Activated CD4-positive, alpha-beta memory T cell treated with anti-CD3 and anti-CD28 coated beads for 36 hours (primary cell): ENCODE measurements at regions not wholly inside any gene's neighbourhood (a gene's known extent, or its start where the extent isn't known, plus 50 kb on each side); places are given as distances from the start of the nearest gene placed in this dataset.

Experiments used
- CTCF ChIA-PET: fragments of 350-600 bp; sonication (Branson Sonifier 250); formaldehyde crosslinking; loops from one replicate; lab custom pipeline; 2021; ENCODE audit warnings: antibody characterized with exemption, inconsistent platforms; lab: Charles Lee
- POLR2A ChIA-PET: fragments of 350-600 bp; sonication (Branson Sonifier 250); formaldehyde crosslinking; loops from one replicate; lab custom pipeline; 2021; ENCODE audit warnings: antibody characterized with exemption; lab: Charles Lee
- DNase-seq: peaks from one replicate; pipeline ENCODE4 v3.0.0-alpha.2; 2020
- H3K27ac Mint-ChIP-seq: one replicate; pipeline ENCODE4 v1.8.0; 2021; ENCODE audit warnings: mixed read lengths
- H3K27me3 Mint-ChIP-seq: one replicate; pipeline ENCODE4 v1.8.0; 2021; ENCODE audit warnings: mixed read lengths
- H3K36me3 Mint-ChIP-seq: one replicate; pipeline ENCODE4 v1.8.0; 2021; ENCODE audit warnings: mixed read lengths
- H3K4me1 Mint-ChIP-seq: one replicate; pipeline ENCODE4 v1.8.0; 2021; ENCODE audit warnings: low read depth, mixed read lengths
- H3K4me3 Mint-ChIP-seq: one replicate; pipeline ENCODE4 v1.8.0; 2021; ENCODE audit warnings: mild to moderate bottlenecking, mixed read lengths
- H3K9me3 Mint-ChIP-seq: one replicate; pipeline ENCODE4 v1.8.0; 2021; ENCODE audit warnings: mixed read lengths
- intact Hi-C: fragments of 100-400 bp; cut with micrococcal nuclease; formaldehyde crosslinking; loops from one replicate; pipeline ENCODE4 v1.15.1; 2023

DNA sequence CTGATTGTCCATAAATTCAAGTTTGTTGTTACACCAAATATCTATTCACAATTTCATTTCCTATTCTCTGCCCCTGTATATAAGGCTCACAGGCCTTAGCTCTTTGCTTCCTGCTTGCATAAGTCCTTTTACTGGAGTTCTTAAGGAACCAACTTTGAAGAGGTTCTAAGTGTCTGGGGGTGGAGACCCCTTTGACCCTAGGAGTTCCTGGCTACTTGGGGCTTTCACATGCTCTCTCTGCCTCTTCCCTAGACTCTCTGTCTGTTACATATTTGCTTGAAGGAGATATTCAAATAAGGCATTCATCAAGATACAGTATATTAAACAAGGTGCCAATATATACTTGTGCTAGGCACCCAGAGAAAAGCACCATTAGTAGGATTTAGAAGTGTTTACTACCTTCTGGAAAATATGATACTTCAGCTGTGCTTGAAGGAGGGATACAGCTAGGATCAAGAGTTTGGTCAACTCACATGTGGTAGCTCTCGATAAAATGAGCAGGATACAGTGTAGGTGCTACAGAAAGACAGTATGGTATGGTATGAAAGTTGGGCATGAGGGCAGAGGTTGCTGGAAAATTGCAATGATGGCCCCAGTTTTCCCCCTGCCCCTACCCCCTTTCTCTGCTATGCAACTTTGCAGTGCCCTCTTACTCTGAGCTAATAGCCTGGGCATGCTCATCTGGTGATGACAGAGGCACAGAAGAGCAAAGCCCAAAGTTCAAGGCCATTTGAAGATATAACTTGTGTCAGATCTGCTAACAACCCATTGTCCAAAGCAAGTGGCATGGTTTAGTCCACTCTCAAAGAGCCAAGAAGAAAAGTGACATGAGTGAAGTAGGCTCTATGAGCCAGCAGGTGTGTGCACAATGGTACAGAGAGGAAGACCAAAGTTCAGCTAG lies 107.6 kb upstream of the CPEB2 start:
- Mint-ChIP-seq H3K9me3 (no peaks in the 10 kb centered on the region), H3K36me3 (no peaks in the 10 kb centered on the region), H3K4me3 (no peak overlapping the region), H3K4me1 (no peaks in the 10 kb centered on the region), H3K27me3 (no peaks in the 10 kb centered on the region), H3K27ac (no peak overlapping the region)
- ChIA-PET POLR2A (no interaction called here), CTCF (no interaction called here)
- intact Hi-C loops: no loop called here
- no peak for DNase-seq

- Mint-ChIP-seq H3K27ac (no peak overlapping the region), H3K4me3 (no peak overlapping the region), H3K9me3 (no peaks in the 10 kb centered on the region), H3K4me1 (no peaks in the 10 kb centered on the region), H3K27me3 (no peaks in the 10 kb centered on the region), H3K36me3 (no peaks in the 10 kb centered on the region)
- DNase-seq: no peak
- intact Hi-C loops: no loop called here
- ChIA-PET CTCF (interaction anchor here (0.6 kb wide), 1 partner anchor 130 kb away, joined by 4 read pairs; no protein-coding TSS in a partner anchor), POLR2A (no interaction called here)
Measured at GRCh38 chr4:14896656-14897175, 105.6 kb upstream of the CPEB2 start.

DNA sequence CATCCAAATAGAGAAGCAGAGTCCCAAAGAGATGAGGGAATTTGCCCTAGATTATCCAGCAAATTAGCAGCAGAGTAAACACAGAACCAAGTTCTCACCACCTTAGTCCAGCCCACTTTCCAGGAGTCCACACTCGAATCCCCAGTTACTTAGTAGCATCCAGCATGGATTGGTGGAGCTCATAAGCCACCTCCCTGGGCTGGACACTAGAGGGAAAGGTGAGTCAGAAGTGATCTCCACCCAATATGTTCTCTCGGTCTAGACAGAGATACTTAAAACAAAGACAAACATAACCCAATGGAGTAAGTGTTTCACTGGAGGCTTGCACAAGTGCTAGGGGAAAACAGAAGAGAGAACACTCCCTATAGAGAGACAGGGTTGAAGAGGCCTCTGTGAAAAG lies 105.1 kb upstream of the CPEB2 start:
- Mint-ChIP-seq H3K36me3 (no peaks in the 10 kb centered on the region), H3K9me3 (no peaks in the 10 kb centered on the region), H3K27me3 (no peaks in the 10 kb centered on the region), H3K27ac (no peak overlapping the region), H3K4me3 (no peak overlapping the region), H3K4me1 (no peaks in the 10 kb centered on the region)
- DNase-seq: no peak
- intact Hi-C loops: no loop called here
- ChIA-PET CTCF (no interaction called here), POLR2A (no interaction called here)

DNA sequence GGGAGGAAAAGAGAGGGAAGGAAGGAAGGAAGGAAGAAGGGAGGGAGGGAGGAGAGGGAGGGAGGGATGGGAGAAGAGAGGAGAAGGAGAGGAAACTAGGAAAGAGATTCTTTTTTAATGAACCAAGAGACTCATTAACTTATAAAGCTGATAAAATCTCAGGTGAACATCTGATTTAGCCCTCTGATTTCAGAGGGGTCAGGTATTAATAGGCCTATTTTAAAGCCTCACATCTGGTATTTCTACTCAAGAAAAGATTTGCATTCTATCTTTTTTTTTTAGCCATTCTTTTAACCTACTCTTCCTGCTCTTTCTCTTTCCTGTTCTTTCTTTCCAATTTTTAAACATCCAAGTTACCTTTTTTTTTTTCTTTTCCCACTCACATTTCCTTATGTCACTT lies 103.3 kb upstream of the CPEB2 start:
- intact Hi-C loops: no loop called here
- no peak overlapping the region for H3K27ac Mint-ChIP-seq
- ChIA-PET CTCF (no interaction called here), POLR2A (no interaction called here)
- no peaks in the 10 kb centered on the region for H3K36me3 Mint-ChIP-seq
- DNase-seq: no peak
- H3K9me3 Mint-ChIP-seq: no peaks in the 10 kb centered on the region
- H3K4me3 Mint-ChIP-seq: no peak overlapping the region
- H3K4me1 Mint-ChIP-seq: no peaks in the 10 kb centered on the region
- H3K27me3 Mint-ChIP-seq: no peaks in the 10 kb centered on the region

DNA sequence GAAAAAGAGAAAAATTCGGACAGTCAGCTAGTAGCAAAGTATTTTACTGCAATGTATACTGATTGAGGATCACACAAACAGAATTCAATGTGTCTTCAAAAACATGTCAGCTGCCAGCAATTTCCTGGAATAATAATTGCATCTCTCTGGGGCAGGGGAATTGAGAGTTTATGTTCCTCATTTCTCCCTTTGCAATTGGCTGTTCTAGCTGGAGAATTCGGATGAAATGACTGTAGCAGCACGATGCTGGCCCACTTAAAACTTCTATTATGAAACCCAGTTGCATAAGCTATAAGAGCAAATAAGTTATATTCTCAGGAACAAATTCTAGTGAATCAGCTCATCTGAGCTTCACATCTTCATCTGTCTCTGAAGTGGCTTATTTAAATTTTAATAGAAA lies 99.9 kb upstream of the CPEB2 start:
- no peaks in the 10 kb centered on the region for H3K4me1 Mint-ChIP-seq
- DNase-seq: no peak
- intact Hi-C loops: no loop called here
- POLR2A ChIA-PET: no interaction called here
- CTCF ChIA-PET: no interaction called here
- H3K27me3 Mint-ChIP-seq: no peaks in the 10 kb centered on the region
- H3K9me3 Mint-ChIP-seq: no peaks in the 10 kb centered on the region
- H3K36me3 Mint-ChIP-seq: no peaks in the 10 kb centered on the region
- no peak overlapping the region for H3K27ac Mint-ChIP-seq
- no peak overlapping the region for H3K4me3 Mint-ChIP-seq

DNA sequence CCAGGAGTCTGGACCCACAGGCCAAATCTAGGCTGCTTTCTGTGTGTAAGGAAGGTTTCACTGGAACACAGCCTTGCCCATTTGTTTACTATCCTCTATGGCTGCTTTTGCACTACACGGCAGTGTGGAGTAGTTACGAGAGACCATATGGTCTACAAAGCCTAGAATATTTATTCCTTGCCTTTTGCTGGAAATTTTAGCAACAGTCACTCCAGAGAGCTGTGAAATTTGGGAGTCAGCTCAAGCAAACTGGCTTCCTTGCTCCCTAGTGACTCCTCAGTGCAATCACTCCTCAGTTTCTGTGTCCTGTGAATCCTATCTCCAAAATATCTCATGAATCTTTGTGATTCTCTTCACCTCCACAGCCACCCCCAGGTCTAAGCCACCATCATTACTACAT lies 99.0 kb upstream of the CPEB2 start:
- H3K27ac Mint-ChIP-seq: no peak overlapping the region
- DNase-seq: no peak
- intact Hi-C loops: no loop called here
- H3K4me3 Mint-ChIP-seq: no peak overlapping the region
- no peaks in the 10 kb centered on the region for H3K9me3 Mint-ChIP-seq
- H3K36me3 Mint-ChIP-seq: no peaks in the 10 kb centered on the region
- H3K4me1 Mint-ChIP-seq: no peaks in the 10 kb centered on the region
- no peaks in the 10 kb centered on the region for H3K27me3 Mint-ChIP-seq
- ChIA-PET CTCF (no interaction called here), POLR2A (no interaction called here)

DNA sequence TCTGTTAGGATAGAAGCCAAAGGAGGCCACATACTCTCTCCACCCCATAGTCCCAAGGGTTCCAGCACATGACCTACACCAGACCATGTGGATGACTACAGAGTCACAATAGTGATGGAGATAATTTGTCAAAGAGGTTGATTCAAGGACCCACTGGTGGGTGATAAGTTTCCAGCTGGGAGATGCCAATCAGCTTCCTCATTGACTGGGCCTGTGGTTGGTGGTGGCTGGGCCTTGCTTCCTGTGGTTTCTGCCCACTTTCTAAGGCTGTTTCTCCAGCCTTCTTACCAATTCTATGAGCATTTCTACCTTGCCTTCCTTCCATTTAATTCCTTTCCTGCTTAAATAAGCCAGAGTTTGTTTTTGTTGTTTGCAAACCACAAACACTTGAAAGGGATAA lies 95.5 kb upstream of the CPEB2 start:
- no peaks in the 10 kb centered on the region for H3K4me1 Mint-ChIP-seq
- peaks cover 18% of the 10 kb centered on the region for H3K27me3 Mint-ChIP-seq
- H3K9me3 Mint-ChIP-seq: no peaks in the 10 kb centered on the region
- ChIA-PET POLR2A (no interaction called here), CTCF (no interaction called here)
- no peak overlapping the region for H3K27ac Mint-ChIP-seq
- peak; percentile 15 for DNase-seq
- H3K4me3 Mint-ChIP-seq: no peak overlapping the region
- intact Hi-C loops: no loop called here
- no peaks in the 10 kb centered on the region for H3K36me3 Mint-ChIP-seq

DNA sequence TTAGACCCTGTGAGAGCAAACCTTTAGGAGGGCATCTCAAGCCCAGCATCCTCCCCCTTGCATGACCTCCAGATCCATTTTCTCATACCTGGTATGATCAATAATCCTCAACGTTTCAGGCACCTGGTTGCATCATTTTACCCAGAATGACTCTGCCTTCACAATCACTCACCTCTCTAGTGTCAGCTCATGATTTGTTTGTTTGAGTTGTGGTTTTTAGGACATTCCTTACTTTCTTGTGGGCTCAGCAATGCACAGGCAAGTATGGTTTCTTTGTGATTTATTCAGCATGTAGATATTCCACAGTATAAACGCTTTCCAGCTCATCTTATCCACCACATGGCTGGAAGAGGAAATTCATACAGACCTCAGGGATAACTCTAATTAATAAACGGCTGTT lies 93.6 kb upstream of the CPEB2 start:
- H3K4me1 Mint-ChIP-seq: no peaks in the 10 kb centered on the region
- no peak overlapping the region for H3K4me3 Mint-ChIP-seq
- H3K27me3 Mint-ChIP-seq: peaks cover 18% of the 10 kb centered on the region
- no peaks in the 10 kb centered on the region for H3K36me3 Mint-ChIP-seq
- POLR2A ChIA-PET: no interaction called here
- H3K9me3 Mint-ChIP-seq: no peaks in the 10 kb centered on the region
- no peak overlapping the region for H3K27ac Mint-ChIP-seq
- intact Hi-C loops: no loop called here
- no peak for DNase-seq
- CTCF ChIA-PET: no interaction called here

- peaks cover 18% of the 10 kb centered on the region for H3K27me3 Mint-ChIP-seq
- CTCF ChIA-PET: interaction anchor here (0.6 kb wide), 1 partner anchor 546 kb away, joined by 3 read pairs; no protein-coding TSS in a partner anchor
Measured at GRCh38 chr4:14910411-14910810, 91.9 kb upstream of the CPEB2 start.

DNA sequence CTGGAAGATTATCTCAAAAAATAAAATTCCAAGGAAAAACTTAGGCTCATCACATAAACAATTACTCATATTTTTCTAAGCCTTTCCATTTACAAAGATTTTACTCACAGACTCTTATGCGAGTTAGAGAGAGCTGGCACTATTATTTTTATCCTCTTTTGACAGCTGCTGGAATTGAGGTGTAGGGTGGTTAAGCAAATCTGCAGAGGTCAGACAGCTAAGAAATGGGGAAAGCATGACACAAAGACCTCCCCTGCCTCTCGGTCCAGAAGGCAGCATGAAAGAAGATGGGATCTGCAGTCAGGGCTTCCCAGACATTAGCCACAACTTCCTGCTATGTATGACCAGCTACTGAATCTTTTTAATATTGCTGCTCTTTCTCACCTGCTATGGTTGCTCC lies 89.9 kb upstream of the CPEB2 start:
- no peak for DNase-seq
- peaks cover 24% of the 10 kb centered on the region for H3K27me3 Mint-ChIP-seq
- POLR2A ChIA-PET: no interaction called here
- intact Hi-C loops: no loop called here
- no peaks in the 10 kb centered on the region for H3K36me3 Mint-ChIP-seq
- H3K9me3 Mint-ChIP-seq: no peaks in the 10 kb centered on the region
- H3K27ac Mint-ChIP-seq: no peak overlapping the region
- H3K4me3 Mint-ChIP-seq: no peak overlapping the region
- CTCF ChIA-PET: no interaction called here
- H3K4me1 Mint-ChIP-seq: no peaks in the 10 kb centered on the region

More at GRCh38 chr4:14910411-14910810, 91.9 kb upstream of the CPEB2 start:
- Mint-ChIP-seq H3K4me3 (no peak overlapping the region), H3K9me3 (no peaks in the 10 kb centered on the region), H3K4me1 (no peaks in the 10 kb centered on the region), H3K27ac (no peak overlapping the region), H3K36me3 (no peaks in the 10 kb centered on the region)
- DNase-seq: no peak
- POLR2A ChIA-PET: no interaction called here
- intact Hi-C loops: no loop called here

- H3K9me3 Mint-ChIP-seq: no peaks in the 10 kb centered on the region
- DNase-seq: no peak
Measured at GRCh38 chr4:14915018-14915417, 87.3 kb upstream of the CPEB2 start.

GRCh38 chr4:14916554-14917297 lies 85.6 kb upstream of the CPEB2 start:
- Mint-ChIP-seq H3K27ac (no peak overlapping the region), H3K9me3 (no peaks in the 10 kb centered on the region), H3K4me3 (no peak overlapping the region), H3K36me3 (no peaks in the 10 kb centered on the region), H3K27me3 (peaks cover 6% of the 10 kb centered on the region), H3K4me1 (no peaks in the 10 kb centered on the region)
- no peak for DNase-seq
- ChIA-PET CTCF (no interaction called here), POLR2A (no interaction called here)
- intact Hi-C loops: no loop called here

More at GRCh38 chr4:14915018-14915417, 87.3 kb upstream of the CPEB2 start:
- no peaks in the 10 kb centered on the region for H3K36me3 Mint-ChIP-seq
- H3K27me3 Mint-ChIP-seq: peaks cover 15% of the 10 kb centered on the region
- H3K4me3 Mint-ChIP-seq: no peak overlapping the region
- intact Hi-C loops: no loop called here
- no peak overlapping the region for H3K27ac Mint-ChIP-seq
- ChIA-PET CTCF (no interaction called here), POLR2A (no interaction called here)
- no peaks in the 10 kb centered on the region for H3K4me1 Mint-ChIP-seq
